Transverse colon (tissue), 4 donors: ENCODE measurements at regions not wholly inside any gene's neighbourhood (a gene's known extent, or its start where the extent isn't known, plus 50 kb on each side); places are given as distances from the start of the nearest gene placed in this dataset.

Experiments used
- EP300 ChIP-seq: sonication (generic); formaldehyde crosslinking; IDR thresholded peaks from one replicate; pipeline ENCODE4 v1.6.1; 2017; ENCODE audit warnings: antibody characterized with exemption, low read depth
- POLR2AphosphoS5 ChIP-seq, 3 donors: sonication (generic); formaldehyde crosslinking; IDR thresholded peaks; one replicate each; pipeline ENCODE4 v1.6.1; 2016; ENCODE audit warnings: antibody characterized with exemption in 3 of 3
- TF ChIP-seq, protein P1 (sequence below), 5 experiments: fragments of 200-600 bp in 3 of 5; fragments of 450-650 bp in 2 of 5; sonication (generic) in 3 of 5; IDR thresholded peaks; 1 replicate in 2 of 5; 2 replicates in 3 of 5; pipeline ENCODE4 v1.5.1; 2016 to 2017; ENCODE audit warnings: antibody characterized with exemption in 5 of 5, inconsistent platforms in 3 of 5, mild to moderate bottlenecking in 2 of 5, moderate library complexity in 1 of 5

DNA sequence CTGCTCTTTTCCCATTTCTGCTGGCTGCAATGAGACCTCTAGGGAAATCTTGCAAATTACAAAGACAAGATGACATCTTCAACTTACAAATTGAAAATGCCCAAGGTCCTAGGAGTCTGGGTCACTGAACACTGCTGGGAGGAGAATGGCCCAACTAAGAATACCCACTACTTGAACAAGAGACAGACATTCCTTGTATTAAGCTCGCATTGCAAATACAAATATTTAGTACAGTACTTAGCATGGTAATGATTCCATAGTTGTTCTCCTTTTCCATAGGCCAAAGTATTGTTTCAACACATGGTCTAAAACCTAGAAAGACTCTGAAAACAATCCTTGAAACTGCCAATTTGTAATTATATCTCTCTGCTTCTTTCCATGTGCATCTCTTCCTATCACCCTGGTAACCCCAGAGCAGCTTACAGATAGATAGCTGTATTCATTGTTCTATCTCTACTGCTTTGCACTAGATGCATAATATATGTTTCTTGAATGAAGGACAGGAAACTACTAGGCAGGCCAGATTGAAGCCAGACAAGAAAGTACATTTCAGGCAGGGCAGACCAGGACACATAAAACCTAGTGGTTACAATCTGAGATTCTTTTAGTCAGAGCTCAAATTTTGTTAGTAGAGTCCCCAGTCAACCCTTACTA, 1545.7 kb upstream of the TENM4 start:
- TF ChIP-seq, protein P1, sequence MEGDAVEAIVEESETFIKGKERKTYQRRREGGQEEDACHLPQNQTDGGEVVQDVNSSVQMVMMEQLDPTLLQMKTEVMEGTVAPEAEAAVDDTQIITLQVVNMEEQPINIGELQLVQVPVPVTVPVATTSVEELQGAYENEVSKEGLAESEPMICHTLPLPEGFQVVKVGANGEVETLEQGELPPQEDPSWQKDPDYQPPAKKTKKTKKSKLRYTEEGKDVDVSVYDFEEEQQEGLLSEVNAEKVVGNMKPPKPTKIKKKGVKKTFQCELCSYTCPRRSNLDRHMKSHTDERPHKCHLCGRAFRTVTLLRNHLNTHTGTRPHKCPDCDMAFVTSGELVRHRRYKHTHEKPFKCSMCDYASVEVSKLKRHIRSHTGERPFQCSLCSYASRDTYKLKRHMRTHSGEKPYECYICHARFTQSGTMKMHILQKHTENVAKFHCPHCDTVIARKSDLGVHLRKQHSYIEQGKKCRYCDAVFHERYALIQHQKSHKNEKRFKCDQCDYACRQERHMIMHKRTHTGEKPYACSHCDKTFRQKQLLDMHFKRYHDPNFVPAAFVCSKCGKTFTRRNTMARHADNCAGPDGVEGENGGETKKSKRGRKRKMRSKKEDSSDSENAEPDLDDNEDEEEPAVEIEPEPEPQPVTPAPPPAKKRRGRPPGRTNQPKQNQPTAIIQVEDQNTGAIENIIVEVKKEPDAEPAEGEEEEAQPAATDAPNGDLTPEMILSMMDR (IDR thresholded peaks at IDR 0.05) = no peak
- TF ChIP-seq POLR2AphosphoS5 (IDR thresholded peaks at IDR 0.05) (no peak), EP300 (no peak)
